Endothelial cell of umbilical vein (primary cell): ENCODE measurements at regions not wholly inside any gene's neighbourhood (a gene's known extent, or its start where the extent isn't known, plus 50 kb on each side); places are given as distances from the start of the nearest gene placed in this dataset.

Experiments
- MAX ChIP-seq: IDR thresholded peaks from 2 replicates; pipeline ENCODE4 v1.6.1; 2011; ENCODE audit not compliant: insufficient read depth, insufficient read length
- POLR2A ChIP-seq: IDR thresholded peaks from 2 replicates; pipeline ENCODE4 v1.6.1; 2012; ENCODE audit warnings: low read depth, mild to moderate bottlenecking, control low read depth, low read length
- TF ChIP-seq, protein P1 (sequence below), 2 donors: IDR thresholded peaks; 1 replicate in 1 of 2; 2 replicates in 1 of 2; pipeline ENCODE4 v1.5.1; 2011; ENCODE audit warnings: low read length in 2 of 2, mild to moderate bottlenecking in 2 of 2, moderate library complexity in 2 of 2, control low read depth in 1 of 2, inconsistent platforms in 1 of 2, low read depth in 1 of 2; ENCODE audit not compliant: insufficient read depth in 1 of 2; ENCODE audit errors: extremely low read depth in 1 of 2

DNA sequence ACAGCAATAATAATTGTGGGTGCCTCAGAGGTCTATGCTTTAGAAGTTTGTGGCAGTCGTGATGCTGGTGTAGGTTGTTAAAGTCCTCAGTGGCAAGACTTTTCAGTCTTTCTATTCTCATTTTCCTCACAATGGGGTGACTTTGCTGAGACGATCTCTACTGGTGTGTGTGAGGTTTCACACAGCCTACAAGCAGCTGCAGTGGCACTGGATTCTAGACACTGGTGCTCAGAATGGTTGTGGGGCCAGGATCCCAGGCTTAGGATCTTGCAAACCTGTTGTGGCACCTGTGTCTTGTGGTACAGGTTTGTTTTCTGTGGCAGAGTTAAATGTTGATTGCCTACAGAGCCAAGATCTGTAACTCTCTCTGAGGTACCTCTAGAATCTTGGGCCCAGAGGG, 581.2 kb downstream of the PTPRC start:
- TF ChIP-seq, protein P1, sequence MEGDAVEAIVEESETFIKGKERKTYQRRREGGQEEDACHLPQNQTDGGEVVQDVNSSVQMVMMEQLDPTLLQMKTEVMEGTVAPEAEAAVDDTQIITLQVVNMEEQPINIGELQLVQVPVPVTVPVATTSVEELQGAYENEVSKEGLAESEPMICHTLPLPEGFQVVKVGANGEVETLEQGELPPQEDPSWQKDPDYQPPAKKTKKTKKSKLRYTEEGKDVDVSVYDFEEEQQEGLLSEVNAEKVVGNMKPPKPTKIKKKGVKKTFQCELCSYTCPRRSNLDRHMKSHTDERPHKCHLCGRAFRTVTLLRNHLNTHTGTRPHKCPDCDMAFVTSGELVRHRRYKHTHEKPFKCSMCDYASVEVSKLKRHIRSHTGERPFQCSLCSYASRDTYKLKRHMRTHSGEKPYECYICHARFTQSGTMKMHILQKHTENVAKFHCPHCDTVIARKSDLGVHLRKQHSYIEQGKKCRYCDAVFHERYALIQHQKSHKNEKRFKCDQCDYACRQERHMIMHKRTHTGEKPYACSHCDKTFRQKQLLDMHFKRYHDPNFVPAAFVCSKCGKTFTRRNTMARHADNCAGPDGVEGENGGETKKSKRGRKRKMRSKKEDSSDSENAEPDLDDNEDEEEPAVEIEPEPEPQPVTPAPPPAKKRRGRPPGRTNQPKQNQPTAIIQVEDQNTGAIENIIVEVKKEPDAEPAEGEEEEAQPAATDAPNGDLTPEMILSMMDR (IDR thresholded peaks at IDR 0.05; ENCODE audit: extremely low read depth in 1 of 2, insufficient read depth in 1 of 2, low read depth in 1 of 2, low read length in 2 of 2): no peak
- TF ChIP-seq MAX: no peak
- no peak for TF ChIP-seq POLR2A
